ENCODE measurements at regions not wholly inside any gene's neighbourhood (a gene's known extent, or its start where the extent isn't known, plus 50 kb on each side); places are given as distances from the start of the nearest gene placed in this dataset.

DNA sequence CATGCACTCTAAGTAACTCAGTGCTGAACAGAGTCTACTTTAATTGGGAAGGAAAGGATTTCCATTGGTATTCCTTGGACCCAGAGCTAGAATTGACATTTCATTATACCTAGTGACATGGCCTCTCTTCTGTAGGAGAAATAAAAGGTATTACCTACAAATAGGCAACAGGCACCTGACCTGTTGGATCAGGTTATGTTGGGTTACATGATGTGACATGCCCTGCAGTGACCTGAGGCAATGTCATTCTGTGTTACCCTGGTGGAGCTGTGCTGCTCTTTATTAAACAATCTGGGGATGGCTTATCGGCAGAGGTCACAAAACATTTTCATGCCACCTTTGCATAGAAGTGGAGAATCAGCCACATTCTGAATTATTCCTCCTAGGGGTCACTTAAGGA lies 427.7 kb downstream of the MDFIC start (continued):
- no peak for TF ChIP-seq L3MBTL2 (IDR thresholded peaks at IDR 0.05)
- TF ChIP-seq JUNB (CRISPR knock-in tag; conservative IDR thresholded peaks at IDR 0.05), result no peak
- TF ChIP-seq, protein P1, sequence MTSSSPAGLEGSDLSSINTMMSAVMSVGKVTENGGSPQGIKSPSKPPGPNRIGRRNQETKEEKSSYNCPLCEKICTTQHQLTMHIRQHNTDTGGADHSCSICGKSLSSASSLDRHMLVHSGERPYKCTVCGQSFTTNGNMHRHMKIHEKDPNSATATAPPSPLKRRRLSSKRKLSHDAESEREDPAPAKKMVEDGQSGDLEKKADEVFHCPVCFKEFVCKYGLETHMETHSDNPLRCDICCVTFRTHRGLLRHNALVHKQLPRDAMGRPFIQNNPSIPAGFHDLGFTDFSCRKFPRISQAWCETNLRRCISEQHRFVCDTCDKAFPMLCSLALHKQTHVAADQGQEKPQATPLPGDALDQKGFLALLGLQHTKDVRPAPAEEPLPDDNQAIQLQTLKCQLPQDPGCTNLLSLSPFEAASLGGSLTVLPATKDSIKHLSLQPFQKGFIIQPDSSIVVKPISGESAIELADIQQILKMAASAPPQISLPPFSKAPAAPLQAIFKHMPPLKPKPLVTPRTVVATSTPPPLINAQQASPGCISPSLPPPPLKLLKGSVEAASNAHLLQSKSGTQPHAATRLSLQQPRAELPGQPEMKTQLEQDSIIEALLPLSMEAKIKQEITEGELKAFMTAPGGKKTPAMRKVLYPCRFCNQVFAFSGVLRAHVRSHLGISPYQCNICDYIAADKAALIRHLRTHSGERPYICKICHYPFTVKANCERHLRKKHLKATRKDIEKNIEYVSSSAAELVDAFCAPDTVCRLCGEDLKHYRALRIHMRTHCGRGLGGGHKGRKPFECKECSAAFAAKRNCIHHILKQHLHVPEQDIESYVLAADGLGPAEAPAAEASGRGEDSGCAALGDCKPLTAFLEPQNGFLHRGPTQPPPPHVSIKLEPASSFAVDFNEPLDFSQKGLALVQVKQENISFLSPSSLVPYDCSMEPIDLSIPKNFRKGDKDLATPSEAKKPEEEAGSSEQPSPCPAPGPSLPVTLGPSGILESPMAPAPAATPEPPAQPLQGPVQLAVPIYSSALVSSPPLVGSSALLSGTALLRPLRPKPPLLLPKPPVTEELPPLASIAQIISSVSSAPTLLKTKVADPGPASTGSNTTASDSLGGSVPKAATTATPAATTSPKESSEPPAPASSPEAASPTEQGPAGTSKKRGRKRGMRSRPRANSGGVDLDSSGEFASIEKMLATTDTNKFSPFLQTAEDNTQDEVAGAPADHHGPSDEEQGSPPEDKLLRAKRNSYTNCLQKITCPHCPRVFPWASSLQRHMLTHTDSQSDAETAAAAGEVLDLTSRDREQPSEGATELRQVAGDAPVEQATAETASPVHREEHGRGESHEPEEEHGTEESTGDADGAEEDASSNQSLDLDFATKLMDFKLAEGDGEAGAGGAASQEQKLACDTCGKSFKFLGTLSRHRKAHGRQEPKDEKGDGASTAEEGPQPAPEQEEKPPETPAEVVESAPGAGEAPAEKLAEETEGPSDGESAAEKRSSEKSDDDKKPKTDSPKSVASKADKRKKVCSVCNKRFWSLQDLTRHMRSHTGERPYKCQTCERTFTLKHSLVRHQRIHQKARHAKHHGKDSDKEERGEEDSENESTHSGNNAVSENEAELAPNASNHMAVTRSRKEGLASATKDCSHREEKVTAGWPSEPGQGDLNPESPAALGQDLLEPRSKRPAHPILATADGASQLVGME (CRISPR knock-in tag; IDR thresholded peaks at IDR 0.05), result no peak
- no peak for TF ChIP-seq ARHGAP35 (IDR thresholded peaks at IDR 0.05; ENCODE audit: partially characterized antibody)

DNA sequence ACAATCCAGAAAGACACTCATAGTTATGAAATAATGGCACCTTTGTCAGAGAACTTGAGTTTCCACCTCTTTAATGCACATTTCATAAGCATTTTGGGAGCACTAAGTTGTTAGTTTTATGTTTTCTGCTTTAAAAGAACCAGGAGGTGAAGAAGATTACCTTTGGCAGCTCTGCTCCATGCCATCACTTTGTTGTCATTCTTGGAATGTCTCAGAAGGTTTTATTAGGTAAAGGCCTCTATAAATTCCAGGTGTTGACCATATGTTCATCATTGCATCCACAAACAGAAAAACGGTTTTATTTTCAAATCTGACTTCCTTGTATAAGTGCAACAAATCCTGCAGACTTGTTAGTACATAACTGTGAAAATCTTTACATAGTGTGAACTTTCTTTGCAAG lies 424.8 kb downstream of the MDFIC start:
- POLR2A ChIA-PET, result interaction anchor here (0.6 kb wide), 1 partner anchor 899 kb away, joined by 3 read pairs; no protein-coding TSS in a partner anchor

More for the DNA sequence above, 424.8 kb downstream of the MDFIC start:
- H3K9ac ChIP-seq (ENCODE audit: insufficient read depth in 1 of 2, low read depth in 2 of 2, low read length in 2 of 2), result no peak overlapping the region
- H3K27ac ChIP-seq (ENCODE audit: extremely low read depth, low read depth, low read length), result no peak overlapping the region
- no peaks in the 10 kb centered on the region for H3K9me1 ChIP-seq (ENCODE audit: control insufficient read depth, insufficient read depth, low read length)
- ATAC-seq, result no peak
- BruUV-seq (replicated peaks), result no TSS peak
- WGBS (ENCODE audit: insufficient coverage, low coverage, missing lambda C conversion rate), result 0% methylated on average over 1 of the region's 1 CpG
- H4K20me1 ChIP-seq (replicated peaks; ENCODE audit: control insufficient read depth, insufficient read depth, low read length), result no peaks in the 10 kb centered on the region
- DNase-seq (ENCODE audit: extremely low read depth in 1 of 4, low spot score in 3 of 4), result no peak
- no peaks in the 10 kb centered on the region for H3K27me3 ChIP-seq (ENCODE audit: control insufficient read depth in 2 of 2, insufficient read depth in 2 of 2, low read length in 2 of 2)
- H2AFZ ChIP-seq (ENCODE audit: low read depth, low read length), result no peak overlapping the region
- intact Hi-C loops (cut with micrococcal nuclease) (no loop called here), in situ Hi-C loops (cut with MboI) (no loop called here)
- H3K4me2 ChIP-seq (ENCODE audit: insufficient read depth, low read length), result no peak overlapping the region
- no peak overlapping the region for H3K4me3 ChIP-seq
- no peaks in the 10 kb centered on the region for H3K4me1 ChIP-seq (replicated peaks in 1 of 2; ENCODE audit: control insufficient read depth in 2 of 2, insufficient read depth in 2 of 2, low read length in 2 of 2)
- CTCF ChIA-PET (ENCODE audit: low intra/inter-chr PET ratio), result no interaction called here
- H3K36me3 ChIP-seq (ENCODE audit: control insufficient read depth, insufficient read depth, low read length), result no peaks in the 10 kb centered on the region
- no peak for FAIRE-seq
- no peaks in the 10 kb centered on the region for H3K9me3 ChIP-seq (replicated peaks; ENCODE audit: control insufficient read depth, insufficient read depth, low read depth, low read length)
- TF ChIP-seq NFE2 (IDR thresholded peaks at IDR 0.05; ENCODE audit: low read depth) (no peak), NFIC (IDR thresholded peaks at IDR 0.05) (no peak), SMAD1 (IDR thresholded peaks at IDR 0.05; ENCODE audit: low read depth, low read length, partially characterized antibody) (no peak), NCOA6 (IDR thresholded peaks at IDR 0.05) (no peak), XRCC5 (IDR thresholded peaks at IDR 0.05; ENCODE audit: low read depth, low read length) (no peak), DPF2 (IDR thresholded peaks at IDR 0.05) (no peak), BRF2 (IDR thresholded peaks at IDR 0.05; ENCODE audit: borderline replicate concordance, insufficient read depth, insufficient read length) (no peak), AFF1 (IDR thresholded peaks at IDR 0.05; ENCODE audit: low read depth in 1 of 2, partially characterized antibody in 2 of 2) (no peak), SETDB1 (IDR thresholded peaks at IDR 0.05; ENCODE audit: low read length) (no peak)
- no peaks in the 10 kb centered on the region for H3K79me2 ChIP-seq (ENCODE audit: control insufficient read depth, insufficient read depth, low read length)
